H54 (cell line): ENCODE measurements at regions not wholly inside any gene's neighbourhood (a gene's known extent, or its start where the extent isn't known, plus 50 kb on each side); places are given as distances from the start of the nearest gene placed in this dataset.

ENCODE experiments used
- DNase-seq: peaks from one replicate; pipeline ENCODE4 v3.0.0; 2011; ENCODE audit warnings: low spot score, mixed read lengths; ENCODE audit not compliant: insufficient read length
- FAIRE-seq: peaks from 3 replicates; lab custom pipeline; 2011; peaks lifted over from hg19 to GRCh38; lab: Jason Lieb, UNC
- POLR2A ChIP-seq: IDR thresholded peaks from 2 replicates; pipeline ENCODE4 v1.6.1; 2011; ENCODE audit warnings: low read depth, mild to moderate bottlenecking, low read length

DNA sequence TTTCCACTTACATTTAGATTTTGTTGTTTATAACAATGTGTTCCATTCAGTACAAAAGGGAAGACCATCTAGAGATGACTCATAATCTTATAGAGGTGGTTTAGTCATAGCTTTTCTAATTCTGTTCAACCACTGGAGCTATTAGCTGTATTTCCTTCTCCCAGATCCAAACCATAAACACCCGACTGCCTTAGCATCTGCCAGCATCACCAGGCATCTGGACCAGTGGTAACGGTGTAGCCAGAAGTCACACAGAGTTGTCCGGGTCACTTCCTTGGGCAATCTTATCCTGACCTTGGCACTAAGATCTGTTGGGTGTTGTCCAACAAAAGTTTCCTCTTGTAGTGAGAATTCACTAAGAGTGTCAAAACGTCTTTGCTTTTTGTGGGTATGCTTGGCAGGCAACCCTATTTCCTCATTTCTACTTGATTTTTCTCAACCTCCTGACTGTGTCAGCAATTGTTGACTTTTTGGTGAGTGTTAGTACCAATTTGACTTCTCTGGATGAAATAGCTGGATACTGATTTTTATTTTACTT is 372.1 kb upstream of the B3GALT2 start:
- peak; percentile 97 for FAIRE-seq
- peak; percentile 25 for DNase-seq
- no peak for TF ChIP-seq POLR2A

DNA sequence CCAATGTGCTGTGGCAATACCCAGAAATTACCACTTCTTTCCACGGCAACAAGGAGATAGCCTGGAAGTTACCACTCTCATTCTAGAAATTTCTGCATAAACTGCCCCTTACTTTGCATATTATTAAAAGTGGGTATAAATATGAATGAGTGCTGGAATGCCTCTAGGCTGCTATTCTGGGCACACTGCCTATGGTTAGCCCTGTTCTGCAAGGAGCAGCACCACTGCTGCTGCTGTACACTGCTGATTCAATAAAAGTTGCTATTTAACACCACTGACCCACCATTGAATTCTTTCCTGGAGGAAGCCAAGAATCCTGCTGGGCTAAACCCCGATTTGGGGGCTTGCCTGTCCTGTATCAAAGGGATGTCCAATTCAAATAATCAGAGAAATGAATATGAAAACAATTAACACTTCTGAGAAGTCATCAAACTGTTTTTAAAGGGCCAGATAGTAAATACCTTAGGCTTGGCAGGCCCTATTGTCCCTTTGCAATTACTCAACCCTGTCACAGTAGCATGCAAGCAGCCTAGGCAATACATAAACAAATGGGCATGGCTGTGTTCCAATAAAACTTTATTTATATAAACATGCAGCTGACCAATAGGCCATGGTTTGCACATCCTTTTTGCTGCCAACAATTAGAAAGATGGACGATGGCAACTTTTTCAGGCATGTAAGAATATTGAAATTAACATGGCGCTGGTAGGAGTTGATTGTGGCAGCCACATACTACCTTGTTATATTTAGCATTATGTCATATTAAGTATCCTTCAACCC is 369.4 kb upstream of the B3GALT2 start:
- DNase-seq (no peak), FAIRE-seq (no peak)
- no peak for TF ChIP-seq POLR2A

DNA sequence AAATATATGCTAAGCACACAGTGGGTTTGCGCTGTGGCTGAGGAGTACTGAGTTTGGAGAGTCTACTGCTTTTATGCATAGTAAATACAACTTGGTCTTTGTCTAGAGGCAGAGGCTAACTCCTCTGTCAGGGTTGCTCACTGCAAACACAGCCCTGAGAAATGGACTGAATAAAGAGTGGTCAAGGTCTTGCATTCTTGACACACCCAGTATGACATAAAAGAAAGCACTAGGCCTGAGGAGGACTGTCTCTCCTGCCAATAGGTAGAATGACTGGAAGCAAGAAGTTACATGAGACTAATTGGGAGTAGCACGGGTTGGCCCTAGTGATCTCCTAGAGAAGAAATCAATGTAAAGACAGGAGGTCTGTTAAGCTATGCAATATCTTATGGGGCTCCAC is 367.2 kb upstream of the B3GALT2 start:
- DNase-seq (no peak), FAIRE-seq (no peak)
- TF ChIP-seq POLR2A: no peak

DNA sequence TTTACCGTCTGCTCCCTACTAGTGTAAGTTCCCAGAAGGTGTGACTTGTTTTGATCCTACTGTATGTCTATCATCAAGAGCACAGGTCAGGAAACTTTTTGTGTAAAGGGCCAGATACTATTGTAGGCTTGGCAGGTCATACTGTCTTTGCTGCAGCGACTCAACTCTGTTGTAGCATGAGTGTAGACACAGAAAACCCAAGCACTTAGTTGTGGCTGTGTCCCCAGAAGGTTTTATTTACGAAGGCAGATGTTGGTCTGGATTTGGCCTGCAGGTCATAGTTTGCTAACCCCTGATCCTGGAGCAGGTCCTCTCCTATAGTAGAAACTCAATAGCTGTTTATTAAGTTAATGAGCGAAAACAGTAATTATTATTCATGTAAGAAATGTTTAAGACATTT is 365.9 kb upstream of the B3GALT2 start:
- FAIRE-seq (no peak), DNase-seq (no peak)
- no peak for TF ChIP-seq POLR2A

DNA sequence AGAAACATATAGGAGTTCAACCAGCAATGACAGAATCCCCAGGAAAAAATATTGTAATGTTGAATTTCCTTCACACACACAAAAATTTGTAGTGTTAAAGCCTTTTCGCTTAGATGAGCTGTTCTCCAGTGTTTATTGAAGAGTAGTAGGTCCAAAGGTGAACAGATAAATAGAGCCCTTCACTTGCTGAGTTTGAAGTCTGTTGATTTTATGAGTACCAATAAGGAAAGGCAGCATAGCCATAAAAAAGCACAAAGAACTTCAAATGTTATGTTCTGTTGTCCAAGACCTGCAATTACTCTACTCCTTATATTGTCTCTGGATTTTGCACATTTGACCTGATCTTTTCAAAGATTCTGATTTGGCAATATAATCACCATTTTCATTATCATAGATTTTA is 362.7 kb upstream of the B3GALT2 start:
- TF ChIP-seq POLR2A: no peak
- FAIRE-seq (no peak), DNase-seq (no peak)

DNA sequence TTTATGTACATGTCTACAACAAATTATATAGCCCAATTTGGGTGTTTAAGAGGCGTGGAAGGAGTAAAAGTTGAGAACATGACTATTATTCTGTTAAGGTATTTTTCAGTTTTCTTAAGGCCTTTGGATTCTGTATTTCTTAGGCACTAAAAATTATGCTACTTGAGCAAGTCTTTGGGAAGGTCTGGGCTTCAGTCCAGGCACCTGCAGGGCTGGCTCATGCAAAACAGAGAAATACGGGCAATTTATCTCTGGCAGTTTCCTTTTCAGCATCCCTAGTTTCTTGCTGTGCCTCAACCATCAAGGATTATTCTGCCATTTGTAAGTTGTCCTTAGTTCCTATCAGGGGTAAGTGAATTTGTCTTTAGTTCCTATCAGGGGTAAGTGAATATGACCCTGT is 358.8 kb upstream of the B3GALT2 start:
- TF ChIP-seq POLR2A: no peak
- no peak for DNase-seq
- no peak for FAIRE-seq

DNA sequence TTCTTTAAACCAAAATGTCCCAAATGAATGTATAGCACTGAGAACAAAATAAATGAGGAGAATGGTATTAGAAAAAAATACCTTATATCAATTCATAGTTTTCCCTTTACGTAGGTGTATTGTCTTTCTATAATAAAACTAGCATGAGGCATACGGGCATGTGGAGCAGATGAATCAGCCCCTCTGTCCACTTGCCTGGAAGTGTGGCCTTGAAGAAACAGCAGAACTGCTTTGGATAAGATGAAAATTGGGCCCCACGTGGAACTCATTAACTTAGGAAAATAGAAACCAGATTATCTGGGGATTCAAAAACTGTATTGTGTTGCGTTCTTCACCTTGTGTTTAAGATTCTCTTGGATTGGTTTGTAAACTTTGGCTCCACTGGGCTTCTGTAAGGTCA is 356.8 kb upstream of the B3GALT2 start:
- TF ChIP-seq POLR2A: no peak
- FAIRE-seq (no peak), DNase-seq (no peak)

DNA sequence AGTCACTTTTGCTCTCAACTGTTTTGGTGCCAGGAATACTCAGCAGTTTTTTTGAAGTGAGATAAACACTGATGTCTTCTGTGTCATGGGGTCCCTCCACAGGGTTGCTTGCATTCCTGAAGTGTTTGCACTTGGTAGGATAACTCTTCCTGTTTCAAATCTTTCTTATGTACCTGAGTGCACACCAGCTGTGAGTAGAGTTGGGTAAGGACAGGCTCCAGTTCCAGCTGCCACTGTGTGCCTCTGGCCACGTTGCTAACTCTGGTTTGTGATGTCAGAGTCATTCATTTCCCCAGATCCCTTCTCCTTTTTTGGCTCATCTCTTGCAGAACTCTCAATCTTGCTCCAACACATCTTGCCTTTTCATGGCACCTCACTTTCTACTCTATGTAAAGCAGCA is 356.3 kb upstream of the B3GALT2 start:
- TF ChIP-seq POLR2A: no peak
- DNase-seq (no peak), FAIRE-seq (no peak)

DNA sequence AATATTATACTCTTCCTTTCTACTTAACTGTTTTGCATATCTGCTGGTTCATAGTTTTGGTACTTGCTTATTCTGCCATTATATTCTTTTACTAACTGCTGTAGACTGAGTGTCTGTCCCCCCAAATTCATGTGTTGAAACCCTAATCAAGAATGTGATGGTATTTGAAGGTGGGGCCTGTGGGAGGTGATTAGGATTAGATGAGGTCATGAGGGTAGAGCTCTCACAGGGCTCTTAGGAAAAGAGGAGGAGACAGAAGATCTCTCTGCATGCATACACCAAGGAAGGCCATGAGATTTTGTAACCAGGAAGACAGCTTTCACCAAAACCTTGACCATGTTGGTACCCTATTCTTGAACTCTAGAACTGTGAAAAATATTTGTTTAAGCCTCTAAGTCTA is 354.1 kb upstream of the B3GALT2 start:
- FAIRE-seq (no peak), DNase-seq (no peak)
- no peak for TF ChIP-seq POLR2A

DNA sequence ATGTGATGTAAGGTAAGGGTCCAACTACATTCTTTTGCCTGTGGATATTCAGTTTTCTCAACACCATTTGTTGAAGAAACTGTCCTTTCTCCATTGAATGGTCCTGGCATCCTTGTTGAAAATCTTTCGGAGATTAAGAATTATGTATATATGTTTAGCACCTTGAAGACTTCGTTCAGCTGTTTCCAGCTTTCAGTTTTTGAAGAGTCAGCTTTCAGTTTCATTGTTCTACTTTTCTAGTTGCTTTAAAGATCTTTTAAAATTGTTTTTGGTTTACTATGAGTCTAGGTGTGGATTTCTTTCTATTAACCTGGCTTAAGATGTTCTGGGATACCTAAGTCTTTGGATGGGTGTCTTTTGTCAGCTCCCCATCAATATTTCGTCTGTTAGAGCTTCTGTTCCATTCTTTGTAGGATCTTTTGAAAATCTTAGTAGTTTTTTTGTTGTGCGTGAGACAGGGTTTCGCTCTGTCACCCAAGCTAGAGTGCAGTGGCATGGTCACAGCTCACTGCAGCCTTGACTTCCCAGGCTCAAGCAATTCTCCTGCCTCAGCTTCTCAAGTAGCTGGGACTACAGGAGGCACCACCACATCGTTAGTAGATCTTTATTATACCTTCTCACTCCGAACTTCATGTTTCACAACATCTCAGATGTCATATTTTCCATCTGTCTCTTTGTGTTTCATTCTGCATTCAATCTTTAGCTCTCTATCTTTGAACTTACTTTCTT is 353.5 kb upstream of the B3GALT2 start:
- FAIRE-seq: no peak
- TF ChIP-seq POLR2A: no peak
- DNase-seq: no peak

DNA sequence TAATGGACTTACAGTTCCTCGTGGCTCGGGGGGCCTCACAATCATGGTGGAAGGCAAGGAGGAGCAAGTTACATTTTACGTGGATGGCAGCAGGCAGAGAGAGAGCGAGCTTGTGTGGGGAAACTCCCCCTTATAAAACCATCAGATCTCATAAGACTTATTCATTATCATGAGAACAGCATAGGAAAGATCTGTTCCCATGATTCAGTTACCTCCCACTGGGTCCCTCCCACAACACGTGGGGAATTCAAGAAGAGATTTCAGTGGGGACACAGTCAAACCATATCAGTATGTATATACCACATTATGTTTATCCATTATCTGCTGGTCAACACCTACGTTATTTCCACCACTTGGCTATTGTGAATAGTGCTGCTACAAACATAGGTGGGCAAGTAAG is 352.3 kb upstream of the B3GALT2 start:
- FAIRE-seq (no peak), DNase-seq (no peak)
- no peak for TF ChIP-seq POLR2A

DNA sequence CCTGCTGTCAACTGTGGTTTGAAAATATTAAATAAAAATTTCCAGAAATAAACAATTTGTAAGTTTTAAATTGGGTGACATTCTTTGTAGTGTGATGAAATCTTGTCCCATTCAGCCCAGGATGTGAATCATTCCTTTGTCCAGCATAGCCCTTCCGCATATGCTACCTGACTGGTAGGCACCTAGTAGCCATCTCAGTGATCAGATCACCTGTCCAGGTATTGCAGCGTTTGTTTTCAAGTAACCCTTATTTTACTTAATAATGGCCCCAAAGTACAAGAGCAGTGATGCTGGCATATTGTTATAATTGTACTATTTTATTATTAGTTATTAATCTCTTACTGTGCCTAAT is 351.6 kb upstream of the B3GALT2 start:
- FAIRE-seq (no peak), DNase-seq (no peak)
- no peak for TF ChIP-seq POLR2A

DNA sequence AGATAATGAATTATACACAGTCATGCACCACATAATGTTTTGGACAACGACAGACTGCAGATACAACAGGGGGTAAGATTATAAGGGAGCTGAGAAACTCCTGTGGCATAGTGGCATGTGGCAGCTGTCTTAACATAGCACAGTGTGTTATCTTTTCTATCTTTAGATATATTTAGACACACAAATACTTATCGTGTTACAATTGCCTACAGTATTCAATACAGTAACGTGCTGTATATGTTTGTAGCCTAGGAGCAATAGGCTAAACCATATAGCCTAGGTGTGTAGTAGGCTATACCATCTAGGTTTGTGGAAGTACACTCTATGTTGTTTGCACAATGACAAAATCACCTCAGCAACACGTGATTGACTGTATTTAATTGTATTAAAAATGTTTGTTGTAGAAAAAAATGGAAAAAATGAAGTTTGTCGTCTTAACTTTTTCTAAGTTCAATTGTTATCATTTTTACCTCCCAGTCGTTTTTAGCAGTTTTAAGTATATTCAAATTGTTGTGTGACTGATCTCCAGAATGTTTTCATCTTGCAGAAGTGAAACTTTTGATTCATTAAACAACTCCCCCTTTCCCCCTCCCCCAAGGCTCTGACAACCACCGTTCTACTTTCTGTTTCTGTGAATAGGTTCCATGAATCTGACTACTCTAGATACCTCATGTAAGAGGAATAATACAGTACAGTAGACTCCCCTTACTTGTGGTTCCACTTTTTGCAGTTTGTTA is 351.0 kb upstream of the B3GALT2 start:
- FAIRE-seq (no peak), DNase-seq (no peak)
- TF ChIP-seq POLR2A: no peak

DNA sequence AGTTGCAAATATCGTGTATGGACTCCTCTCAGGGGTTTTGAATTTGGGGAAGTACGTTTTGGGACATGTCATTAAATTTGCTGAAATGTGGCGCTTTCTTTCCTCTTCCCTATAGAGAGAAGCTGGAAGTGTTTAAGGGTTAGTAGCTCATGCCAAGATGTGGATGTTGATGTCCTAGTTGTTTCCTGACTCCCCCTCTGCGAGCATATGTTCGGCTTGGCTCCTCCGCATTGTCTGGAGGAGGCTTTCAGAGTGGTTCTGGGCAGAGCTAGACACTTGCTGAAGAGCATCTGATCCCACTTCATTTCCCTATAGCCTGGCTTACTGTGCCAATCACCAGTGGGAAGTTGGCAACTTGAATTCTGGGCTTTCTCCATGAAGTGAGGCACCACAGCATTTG is 347.4 kb upstream of the B3GALT2 start:
- FAIRE-seq (no peak), DNase-seq (no peak)
- no peak for TF ChIP-seq POLR2A
